Tibial nerve (tissue), 3 donors: ENCODE measurements at regions not wholly inside any gene's neighbourhood (a gene's known extent, or its start where the extent isn't known, plus 50 kb on each side); places are given as distances from the start of the nearest gene placed in this dataset.

Experiments
- CTCF ChIP-seq, 5 experiments: fragments of 200-600 bp in 3 of 5; fragments of 450-650 bp in 2 of 5; sonication (generic) in 3 of 5; IDR thresholded peaks; one replicate each; pipeline ENCODE4 v1.5.1; 2016 to 2019; ENCODE audit warnings: antibody characterized with exemption in 5 of 5, mild to moderate bottlenecking in 3 of 5, moderate library complexity in 2 of 5
- POLR2A ChIP-seq, 2 donors: fragments of 450-650 bp; IDR thresholded peaks; one replicate each; pipeline ENCODE4 v1.6.1; 2017; ENCODE audit warnings: antibody characterized with exemption in 2 of 2, mild to moderate bottlenecking in 2 of 2, moderate library complexity in 2 of 2

- no peak for TF ChIP-seq CTCF (IDR thresholded peaks at IDR 0.05)
- TF ChIP-seq POLR2A (IDR thresholded peaks at IDR 0.05): no peak
Observed at GRCh38 chr3:30201715-30202114, 404.7 kb upstream of the TGFBR2 start.
